ENCODE measurements at regions not wholly inside any gene's neighbourhood (a gene's known extent, or its start where the extent isn't known, plus 50 kb on each side); places are given as distances from the start of the nearest gene placed in this dataset.
"Not testable (repeated sequence)": the region's sequence is repeated elsewhere in the genome, so short reads cannot be mapped to it uniquely, and the experiment has no call there.

- DNase-seq (ENCODE audit: low spot score), result no peak
These were observed 359.4 kb upstream of the ADAMTS5 start for GRCh38 chr21:27326301-27326700.

GRCh38 chr21:27323331-27323730 is 356.4 kb upstream of the ADAMTS5 start:
- DNase-seq (ENCODE audit: low spot score), result no peak
- intact Hi-C loops (cut with DNase I), result no loop called here

More at GRCh38 chr21:27326301-27326700, 359.4 kb upstream of the ADAMTS5 start:
- intact Hi-C loops (cut with DNase I), result no loop called here

GRCh38 chr21:27321791-27322190 is 354.9 kb upstream of the ADAMTS5 start:
- intact Hi-C loops (cut with DNase I), result no loop called here
- DNase-seq (ENCODE audit: low spot score), result no peak

GRCh38 chr21:27320868-27321267 is 354.0 kb upstream of the ADAMTS5 start:
- DNase-seq (ENCODE audit: low spot score), result no peak
- intact Hi-C loops (cut with DNase I), result no loop called here

- DNase-seq (ENCODE audit: low spot score); intact Hi-C loops (cut with DNase I): not testable (repeated sequence)
These were observed 350.7 kb upstream of the ADAMTS5 start for GRCh38 chr21:27317601-27318000.

GRCh38 chr21:27315373-27315772 is 348.5 kb upstream of the ADAMTS5 start:
- intact Hi-C loops (cut with DNase I), result no loop called here
- no peak for DNase-seq (ENCODE audit: low spot score)

- intact Hi-C loops (cut with DNase I), result no loop called here
- DNase-seq (ENCODE audit: low spot score), result no peak
These were observed 347.2 kb upstream of the ADAMTS5 start for GRCh38 chr21:27314131-27314530.

- no peak for DNase-seq (ENCODE audit: low spot score)
- intact Hi-C loops (cut with DNase I), result no loop called here
These were observed 340.2 kb upstream of the ADAMTS5 start for GRCh38 chr21:27306791-27307775.

- DNase-seq (ENCODE audit: low spot score), result no peak
- intact Hi-C loops (cut with DNase I), result no loop called here
These were observed 339.3 kb upstream of the ADAMTS5 start for GRCh38 chr21:27306206-27306605.

- intact Hi-C loops (cut with DNase I), result no loop called here
- DNase-seq (ENCODE audit: low spot score), result no peak
These were observed 334.3 kb upstream of the ADAMTS5 start for GRCh38 chr21:27301220-27301619.

- no peak for DNase-seq (ENCODE audit: low spot score)
- intact Hi-C loops (cut with DNase I), result no loop called here
These were observed 333.9 kb upstream of the ADAMTS5 start for GRCh38 chr21:27300770-27301169.

GRCh38 chr21:27298465-27298864 is 331.6 kb upstream of the ADAMTS5 start:
- no peak for DNase-seq (ENCODE audit: low spot score)
- intact Hi-C loops (cut with DNase I), result no loop called here

GRCh38 chr21:27293239-27293638 is 326.4 kb upstream of the ADAMTS5 start:
- DNase-seq (ENCODE audit: low spot score), result no peak
- intact Hi-C loops (cut with DNase I), result no loop called here

- intact Hi-C loops (cut with DNase I), result no loop called here
- DNase-seq (ENCODE audit: low spot score), result no peak
These were observed 325.9 kb upstream of the ADAMTS5 start for GRCh38 chr21:27292783-27293182.

GRCh38 chr21:27292229-27292628 is 325.3 kb upstream of the ADAMTS5 start:
- no peak for DNase-seq (ENCODE audit: low spot score)
- intact Hi-C loops (cut with DNase I), result no loop called here

GRCh38 chr21:27291006-27291405 is 324.1 kb upstream of the ADAMTS5 start:
- intact Hi-C loops (cut with DNase I), result no loop called here
- no peak for DNase-seq (ENCODE audit: low spot score)

- intact Hi-C loops (cut with DNase I), result no loop called here
- DNase-seq (ENCODE audit: low spot score), result no peak
These were observed 323.1 kb upstream of the ADAMTS5 start for GRCh38 chr21:27290028-27290427.

- no peak for DNase-seq (ENCODE audit: low spot score)
- intact Hi-C loops (cut with DNase I), result no loop called here
These were observed 319.9 kb upstream of the ADAMTS5 start for GRCh38 chr21:27286760-27287159.

GRCh38 chr21:27277110-27277509 is 310.2 kb upstream of the ADAMTS5 start:
- intact Hi-C loops (cut with DNase I), result no loop called here
- no peak for DNase-seq (ENCODE audit: low spot score)

- intact Hi-C loops (cut with DNase I), result no loop called here
- DNase-seq (ENCODE audit: low spot score), result no peak
These were observed 308.5 kb upstream of the ADAMTS5 start for GRCh38 chr21:27275294-27275927.

- intact Hi-C loops (cut with DNase I), result no loop called here
- DNase-seq (ENCODE audit: low spot score), result no peak
These were observed 302.8 kb upstream of the ADAMTS5 start for GRCh38 chr21:27269644-27270043.

Measured in cardiac septum (tissue), 1 donor.